Loucy (cell line): ENCODE measurements at regions not wholly inside any gene's neighbourhood (a gene's known extent, or its start where the extent isn't known, plus 50 kb on each side); places are given as distances from the start of the nearest gene placed in this dataset.

ENCODE experiments used
- H2AFZ ChIP-seq: fragments of 200-600 bp; sonication (generic); 2 replicates; pipeline ENCODE4 v1.6.0; 2016; ENCODE audit warnings: antibody characterized with exemption, mild to moderate bottlenecking, low read length, moderate library complexity
- H3F3A ChIP-seq: fragments of 200-600 bp; 2 replicates; pipeline ENCODE4 v1.6.0; 2016; ENCODE audit warnings: antibody characterized with exemption, low read depth, mild to moderate bottlenecking
- H3K27me3 ChIP-seq: fragments of 200-600 bp; sonication (generic); 2 replicates; pipeline ENCODE4 v1.6.1; 2014; ENCODE audit warnings: low read length, mild to moderate bottlenecking; ENCODE audit not compliant: insufficient read depth, poor library complexity, severe bottlenecking
- H3K36me3 ChIP-seq: fragments of 200-600 bp; sonication (generic); 2 replicates; pipeline ENCODE4 v1.6.1; 2016; ENCODE audit warnings: low read length; ENCODE audit not compliant: insufficient read depth
- H3K4me1 ChIP-seq: fragments of 200-600 bp; sonication (generic); 2 replicates; pipeline ENCODE4 v1.5.1; 2014; ENCODE audit warnings: low read length, mild to moderate bottlenecking; ENCODE audit not compliant: insufficient read depth, poor library complexity, severe bottlenecking
- H3K4me2 ChIP-seq: fragments of 200-600 bp; sonication (generic); 2 replicates; pipeline ENCODE4 v1.6.0; 2014; ENCODE audit warnings: antibody characterized with exemption, low read length, low read depth, mild to moderate bottlenecking; ENCODE audit not compliant: poor library complexity, severe bottlenecking
- H3K4me3 ChIP-seq: fragments of 200-600 bp; sonication (generic); 2 replicates; pipeline ENCODE4 v1.5.1; 2014; ENCODE audit warnings: low read length, mild to moderate bottlenecking, mixed read lengths; ENCODE audit not compliant: poor library complexity, severe bottlenecking
- H3K79me2 ChIP-seq: fragments of 200-600 bp; sonication (generic); 2 replicates; pipeline ENCODE4 v1.6.1; 2014; ENCODE audit warnings: low read length; ENCODE audit not compliant: insufficient read depth
- H3K9ac ChIP-seq: fragments of 200-600 bp; sonication (generic); 2 replicates; pipeline ENCODE4 v1.6.0; 2014; ENCODE audit warnings: mild to moderate bottlenecking, low read depth, low read length, moderate library complexity; ENCODE audit not compliant: poor library complexity, severe bottlenecking
- H3K9me2 ChIP-seq: fragments of 200-600 bp; sonication (generic); replicated peaks from 2 replicates; pipeline ENCODE4 v1.6.1; 2016; ENCODE audit warnings: low read depth, low read length, mixed read lengths
- H3K9me3 ChIP-seq: fragments of 200-600 bp; sonication (generic); 2 replicates; pipeline ENCODE4 v1.6.1; 2014; ENCODE audit warnings: mild to moderate bottlenecking, antibody characterized with exemption, low read length, low read depth; ENCODE audit not compliant: insufficient read depth
- H4K20me1 ChIP-seq: fragments of 200-600 bp; sonication (generic); 2 replicates; pipeline ENCODE4 v1.6.0; 2014; ENCODE audit warnings: antibody characterized with exemption, low read length, mild to moderate bottlenecking; ENCODE audit not compliant: insufficient read depth, poor library complexity, severe bottlenecking
- EZH2phosphoT487 ChIP-seq: fragments of 200-600 bp; IDR thresholded peaks from 2 replicates; pipeline ENCODE4 v1.6.1; 2018; ENCODE audit warnings: antibody characterized with exemption, mild to moderate bottlenecking, moderate library complexity, borderline replicate concordance
- TF ChIP-seq, protein P1 (sequence below): fragments of 200-600 bp; sonication (generic); conservative IDR thresholded peaks from 2 replicates; pipeline ENCODE4 v1.5.1; 2014; ENCODE audit warnings: mild to moderate bottlenecking, antibody characterized with exemption, low read length

GRCh38 chr6:153539602-153540001 is 408.5 kb upstream of the RGS17 start:
- no peaks in the 10 kb centered on the region for H3K4me1 ChIP-seq
- H3K79me2 ChIP-seq, result no peaks in the 10 kb centered on the region
- H3F3A ChIP-seq, result no peaks in the 10 kb centered on the region
- peaks cover 3% of the 10 kb centered on the region; the same call in 1 of the 2 replicates for H3K9me3 ChIP-seq
- H4K20me1 ChIP-seq, result no peaks in the 10 kb centered on the region
- no peak overlapping the region for H3K4me2 ChIP-seq
- no peaks in the 10 kb centered on the region for H3K36me3 ChIP-seq
- 0 out of 2 replicates have a peak, but pooled peaks cover 5% of the 10 kb centered on the region for H3K9me2 ChIP-seq
- H3K27me3 ChIP-seq, result no peaks in the 10 kb centered on the region
- TF ChIP-seq EZH2phosphoT487, result no peak
- TF ChIP-seq, protein P1, sequence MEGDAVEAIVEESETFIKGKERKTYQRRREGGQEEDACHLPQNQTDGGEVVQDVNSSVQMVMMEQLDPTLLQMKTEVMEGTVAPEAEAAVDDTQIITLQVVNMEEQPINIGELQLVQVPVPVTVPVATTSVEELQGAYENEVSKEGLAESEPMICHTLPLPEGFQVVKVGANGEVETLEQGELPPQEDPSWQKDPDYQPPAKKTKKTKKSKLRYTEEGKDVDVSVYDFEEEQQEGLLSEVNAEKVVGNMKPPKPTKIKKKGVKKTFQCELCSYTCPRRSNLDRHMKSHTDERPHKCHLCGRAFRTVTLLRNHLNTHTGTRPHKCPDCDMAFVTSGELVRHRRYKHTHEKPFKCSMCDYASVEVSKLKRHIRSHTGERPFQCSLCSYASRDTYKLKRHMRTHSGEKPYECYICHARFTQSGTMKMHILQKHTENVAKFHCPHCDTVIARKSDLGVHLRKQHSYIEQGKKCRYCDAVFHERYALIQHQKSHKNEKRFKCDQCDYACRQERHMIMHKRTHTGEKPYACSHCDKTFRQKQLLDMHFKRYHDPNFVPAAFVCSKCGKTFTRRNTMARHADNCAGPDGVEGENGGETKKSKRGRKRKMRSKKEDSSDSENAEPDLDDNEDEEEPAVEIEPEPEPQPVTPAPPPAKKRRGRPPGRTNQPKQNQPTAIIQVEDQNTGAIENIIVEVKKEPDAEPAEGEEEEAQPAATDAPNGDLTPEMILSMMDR, result no peak
- H2AFZ ChIP-seq, result no peak overlapping the region
- H3K4me3 ChIP-seq, result no peak overlapping the region
- no peak overlapping the region for H3K9ac ChIP-seq

DNA sequence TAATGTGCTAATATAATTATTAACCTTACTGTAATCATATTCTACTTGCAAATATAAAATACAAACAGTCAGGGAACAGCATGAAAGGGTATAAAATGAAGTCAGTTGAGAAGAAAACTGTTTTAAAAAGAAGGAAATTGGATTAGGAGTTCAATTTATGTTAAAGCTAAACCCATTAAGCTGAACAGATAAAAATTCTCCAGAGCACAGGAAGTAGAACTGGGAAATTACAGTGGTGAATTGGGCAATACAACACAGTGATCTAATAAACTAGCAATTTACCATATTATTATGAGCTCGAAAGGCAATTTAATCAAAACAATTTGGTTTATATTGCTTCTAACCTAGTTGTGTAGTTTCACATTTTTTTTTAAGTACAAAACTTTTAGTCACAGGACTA is 407.4 kb upstream of the RGS17 start:
- Histone ChIP-seq H3F3A (no peaks in the 10 kb centered on the region), H2AFZ (no peak overlapping the region), H3K4me3 (no peak overlapping the region), H3K4me2 (no peak overlapping the region), H3K79me2 (no peaks in the 10 kb centered on the region), H3K9ac (no peak overlapping the region), H3K36me3 (no peaks in the 10 kb centered on the region), H3K27me3 (no peaks in the 10 kb centered on the region), H4K20me1 (no peaks in the 10 kb centered on the region), H3K9me3 (no peaks in the 10 kb centered on the region), H3K9me2 (no peaks in the 10 kb centered on the region), H3K4me1 (no peaks in the 10 kb centered on the region)
- TF ChIP-seq, protein P1, result no peak
- no peak for TF ChIP-seq EZH2phosphoT487

- no peak overlapping the region for H3K4me2 ChIP-seq
- TF ChIP-seq, protein P1, result no peak
These were observed 406.3 kb upstream of the RGS17 start for GRCh38 chr6:153537422-153537821.

More at GRCh38 chr6:153537422-153537821, 406.3 kb upstream of the RGS17 start:
- Histone ChIP-seq H3K79me2 (no peaks in the 10 kb centered on the region), H3F3A (no peaks in the 10 kb centered on the region), H4K20me1 (no peaks in the 10 kb centered on the region), H3K9me3 (no peaks in the 10 kb centered on the region), H3K4me3 (no peak overlapping the region), H3K9me2 (no peaks in the 10 kb centered on the region), H3K36me3 (no peaks in the 10 kb centered on the region), H3K4me1 (no peaks in the 10 kb centered on the region), H2AFZ (no peak overlapping the region), H3K9ac (no peak overlapping the region), H3K27me3 (no peaks in the 10 kb centered on the region)
